Keratinocyte (primary cell): ENCODE measurements at regions not wholly inside any gene's neighbourhood (a gene's known extent, or its start where the extent isn't known, plus 50 kb on each side); places are given as distances from the start of the nearest gene placed in this dataset.

Experiments
- DNase-seq: peaks from one replicate; pipeline ENCODE4 v3.0.0-alpha.2; 2011; ENCODE audit warnings: low read depth, missing footprints, low spot score
- FAIRE-seq: peaks from 2 replicates; lab custom pipeline; 2011; peaks lifted over from hg19 to GRCh38; lab: Jason Lieb, UNC
- H2AFZ ChIP-seq: 2 replicates; pipeline ENCODE4 v1.6.0; 2012; ENCODE audit warnings: low read length, control low read depth, inconsistent platforms; ENCODE audit not compliant: control insufficient read depth
- H3K27ac ChIP-seq: 2 replicates; pipeline ENCODE4 v1.5.1; 2011; ENCODE audit warnings: low read length; ENCODE audit not compliant: control insufficient read depth, insufficient read depth
- H3K27me3 ChIP-seq: 3 replicates; pipeline ENCODE4 v1.6.0; 2011; ENCODE audit warnings: low read length; ENCODE audit not compliant: control insufficient read depth, insufficient read depth; ENCODE audit errors: extremely low read depth
- H3K36me3 ChIP-seq, 2 experiments: 2 replicates in 1 of 2; 3 replicates in 1 of 2; pipeline ENCODE4 v1.5.1; 2011; ENCODE audit warnings: low read length in 2 of 2, mild to moderate bottlenecking in 1 of 2; ENCODE audit not compliant: control insufficient read depth in 2 of 2, insufficient read depth in 2 of 2; ENCODE audit errors: extremely low read depth in 1 of 2
- H3K4me1 ChIP-seq: 3 replicates; pipeline ENCODE4 v1.5.1; 2011; ENCODE audit warnings: low read length; ENCODE audit not compliant: control insufficient read depth, insufficient read depth; ENCODE audit errors: extremely low read depth
- H3K4me2 ChIP-seq: 3 replicates; pipeline ENCODE4 v1.6.0; 2011; ENCODE audit warnings: low read depth, low read length; ENCODE audit not compliant: control insufficient read depth, insufficient read depth; ENCODE audit errors: extremely low read depth
- H3K4me3 ChIP-seq, 3 experiments: fragments of 200-600 bp in 1 of 3; sonication (generic) in 1 of 3; 2 replicates in 2 of 3; 3 replicates in 1 of 3; pipeline ENCODE4 v1.5.1; 2011 to 2016; ENCODE audit warnings: low read length in 3 of 3, mild to moderate bottlenecking in 3 of 3, control low read depth in 2 of 3, inconsistent platforms in 1 of 3, low read depth in 1 of 3, mixed read lengths in 1 of 3, mixed run types in 1 of 3, moderate library complexity in 1 of 3; ENCODE audit not compliant: control insufficient read depth in 2 of 3, insufficient read depth in 2 of 3; ENCODE audit errors: extremely low read depth in 1 of 3
- H3K79me2 ChIP-seq: 2 replicates; pipeline ENCODE4 v1.6.0; 2012; ENCODE audit warnings: low read length; ENCODE audit not compliant: control insufficient read depth, insufficient read depth
- H3K9ac ChIP-seq: 3 replicates; pipeline ENCODE4 v1.6.0; 2011; ENCODE audit warnings: low read length; ENCODE audit not compliant: control insufficient read depth, insufficient read depth; ENCODE audit errors: extremely low read depth
- H3K9me1 ChIP-seq: 3 replicates; pipeline ENCODE4 v1.6.0; 2011; ENCODE audit warnings: low read length; ENCODE audit not compliant: control insufficient read depth, insufficient read depth; ENCODE audit errors: extremely low read depth
- H3K9me3 ChIP-seq: 2 replicates; pipeline ENCODE4 v1.5.1; 2012; ENCODE audit warnings: low read depth, low read length; ENCODE audit not compliant: control insufficient read depth
- H4K20me1 ChIP-seq: 3 replicates; pipeline ENCODE4 v1.6.0; 2011; ENCODE audit warnings: low read length; ENCODE audit not compliant: control insufficient read depth, insufficient read depth; ENCODE audit errors: extremely low read depth
- CTCF ChIP-seq, 3 experiments: IDR thresholded peaks in 1 of 3; conservative IDR thresholded peaks in 1 of 3; optimal IDR thresholded peaks in 1 of 3; 2 replicates in 2 of 3; 3 replicates in 1 of 3; pipeline versions ENCODE3 to v1.5.1; 2011; ENCODE audit warnings: low read length in 3 of 3, mild to moderate bottlenecking in 3 of 3, moderate library complexity in 2 of 3, control low read depth in 1 of 3, inconsistent platforms in 1 of 3; ENCODE audit not compliant: insufficient read depth in 2 of 3; ENCODE audit errors: extremely low read depth in 1 of 3
- EZH2 ChIP-seq: IDR thresholded peaks from one replicate; pipeline ENCODE4 v1.6.1; 2012; ENCODE audit warnings: inconsistent platforms, mild to moderate bottlenecking, low read length, moderate library complexity
- dilution Hi-C: fragments of 300-500 bp; cut with MboI; formaldehyde crosslinking; loops from one replicate; pipeline ENCODE4 v1.7.0; 2020; ENCODE audit warnings: low sequenced_read_pairs; ENCODE audit not compliant: extremely low pct_ligation_motif_present

DNA sequence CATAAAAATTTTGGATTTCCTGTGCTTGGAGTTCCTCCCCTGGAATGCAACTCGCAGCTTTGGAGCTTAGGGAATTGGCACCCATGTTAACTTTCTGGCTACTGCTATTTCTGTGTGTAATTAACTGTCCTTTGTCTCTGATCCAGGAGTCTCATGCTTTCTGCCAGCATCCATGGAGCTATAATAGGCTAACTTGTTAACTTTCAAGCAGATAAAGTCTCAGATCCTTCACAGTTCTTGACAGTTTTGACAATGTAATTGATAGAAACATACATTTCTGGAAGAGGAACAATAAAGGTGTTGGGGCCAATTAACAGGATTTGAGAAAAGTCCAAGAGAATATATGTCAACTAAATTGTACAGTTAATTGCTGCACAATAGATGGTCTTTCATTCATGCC lies 290.2 kb upstream of the PRDM9 start:
- no peaks in the 10 kb centered on the region for H4K20me1 ChIP-seq
- no peaks in the 10 kb centered on the region for H3K9me3 ChIP-seq
- no peak overlapping the region for H2AFZ ChIP-seq
- H3K9ac ChIP-seq = no peak overlapping the region
- H3K27ac ChIP-seq = no peak overlapping the region
- H3K4me2 ChIP-seq = no peak overlapping the region
- H3K4me1 ChIP-seq = no peaks in the 10 kb centered on the region
- H3K27me3 ChIP-seq = no peaks in the 10 kb centered on the region
- no peak for DNase-seq
- TF ChIP-seq EZH2 (no peak), CTCF (optimal IDR thresholded peaks at IDR 0.05 in 1 of 3, IDR thresholded peaks at IDR 0.05 in 1 of 3, conservative IDR thresholded peaks at IDR 0.05 in 1 of 3; ENCODE audit: extremely low read depth in 1 of 3, insufficient read depth in 2 of 3, low read length in 3 of 3) (no peak)
- no peaks in the 10 kb centered on the region for H3K79me2 ChIP-seq
- dilution Hi-C loops = no loop called here
- H3K9me1 ChIP-seq = no peaks in the 10 kb centered on the region
- no peak overlapping the region for H3K4me3 ChIP-seq
- no peak for FAIRE-seq
- H3K36me3 ChIP-seq = no peaks in the 10 kb centered on the region

GRCh38 chr5:23216345-23216744 lies 291.1 kb upstream of the PRDM9 start:
- no peak overlapping the region for H3K9ac ChIP-seq
- DNase-seq (no peak), FAIRE-seq (no peak)
- no peaks in the 10 kb centered on the region for H3K79me2 ChIP-seq
- H3K9me1 ChIP-seq = no peaks in the 10 kb centered on the region
- H3K27ac ChIP-seq = no peak overlapping the region
- H4K20me1 ChIP-seq = no peaks in the 10 kb centered on the region
- no peak overlapping the region for H3K4me2 ChIP-seq
- H3K9me3 ChIP-seq = no peaks in the 10 kb centered on the region
- H2AFZ ChIP-seq = no peak overlapping the region
- dilution Hi-C loops = no loop called here
- H3K27me3 ChIP-seq = no peaks in the 10 kb centered on the region
- H3K4me1 ChIP-seq = no peaks in the 10 kb centered on the region
- no peaks in the 10 kb centered on the region for H3K36me3 ChIP-seq
- no peak overlapping the region for H3K4me3 ChIP-seq
- TF ChIP-seq EZH2 (no peak), CTCF (optimal IDR thresholded peaks at IDR 0.05 in 1 of 3, IDR thresholded peaks at IDR 0.05 in 1 of 3, conservative IDR thresholded peaks at IDR 0.05 in 1 of 3; ENCODE audit: extremely low read depth in 1 of 3, insufficient read depth in 2 of 3, low read length in 3 of 3) (no peak)
